SK-N-SH treated with all-trans-retinoic acid at 6 μM for 48 hours (cell line): ENCODE measurements at regions not wholly inside any gene's neighbourhood (a gene's known extent, or its start where the extent isn't known, plus 50 kb on each side); places are given as distances from the start of the nearest gene placed in this dataset.

Experiments used
- ESRRG ChIP-seq: fragments of 250-450 bp; sonication (Bioruptor Pico); IDR thresholded peaks from 2 replicates; pipeline ENCODE4 v1.6.1; 2021; ENCODE audit warnings: mild to moderate bottlenecking
- OSR1 ChIP-seq: fragments of 250-450 bp; sonication (Bioruptor Pico); IDR thresholded peaks from 2 replicates; pipeline ENCODE4 v1.8.0; 2022; ENCODE audit warnings: moderate library complexity, mild to moderate bottlenecking, inconsistent platforms
- PPARA ChIP-seq: fragments of 250-450 bp; sonication (Bioruptor Pico); IDR thresholded peaks from 2 replicates; pipeline ENCODE4 v1.5.0; 2020; ENCODE audit warnings: mild to moderate bottlenecking, borderline replicate concordance
- RARB ChIP-seq: fragments of 250-450 bp; sonication (Bioruptor Pico); IDR thresholded peaks from 2 replicates; pipeline ENCODE4 v1.8.0; 2021; ENCODE audit warnings: mild to moderate bottlenecking, moderate library complexity
- SNAI2 ChIP-seq: fragments of 250-450 bp; sonication (Bioruptor Pico); IDR thresholded peaks from 2 replicates; pipeline ENCODE4 v1.5.0; 2020; ENCODE audit warnings: mild to moderate bottlenecking, moderate library complexity
- TOX ChIP-seq: fragments of 250-450 bp; sonication (Bioruptor Pico); IDR thresholded peaks from 2 replicates; pipeline ENCODE4 v1.8.0; 2021; ENCODE audit warnings: mild to moderate bottlenecking, moderate library complexity, borderline replicate concordance
- TF ChIP-seq, protein P1 (sequence below): fragments of 250-450 bp; sonication (Bioruptor Pico); IDR thresholded peaks from 2 replicates; pipeline ENCODE4 v1.8.0; 2020; ENCODE audit warnings: mild to moderate bottlenecking, moderate library complexity, borderline replicate concordance
- TF ChIP-seq, protein P2 (sequence below): fragments of 250-450 bp; sonication (Bioruptor Pico); IDR thresholded peaks from 2 replicates; pipeline ENCODE4 v1.5.1; 2021; ENCODE audit warnings: mild to moderate bottlenecking, moderate library complexity

- TF ChIP-seq RARB (CRISPR knock-in tag) (no peak), TOX (CRISPR knock-in tag) (no peak), OSR1 (no peak), ESRRG (CRISPR knock-in tag) (no peak), SNAI2 (no peak), PPARA (CRISPR knock-in tag) (no peak)
- TF ChIP-seq, protein P1, sequence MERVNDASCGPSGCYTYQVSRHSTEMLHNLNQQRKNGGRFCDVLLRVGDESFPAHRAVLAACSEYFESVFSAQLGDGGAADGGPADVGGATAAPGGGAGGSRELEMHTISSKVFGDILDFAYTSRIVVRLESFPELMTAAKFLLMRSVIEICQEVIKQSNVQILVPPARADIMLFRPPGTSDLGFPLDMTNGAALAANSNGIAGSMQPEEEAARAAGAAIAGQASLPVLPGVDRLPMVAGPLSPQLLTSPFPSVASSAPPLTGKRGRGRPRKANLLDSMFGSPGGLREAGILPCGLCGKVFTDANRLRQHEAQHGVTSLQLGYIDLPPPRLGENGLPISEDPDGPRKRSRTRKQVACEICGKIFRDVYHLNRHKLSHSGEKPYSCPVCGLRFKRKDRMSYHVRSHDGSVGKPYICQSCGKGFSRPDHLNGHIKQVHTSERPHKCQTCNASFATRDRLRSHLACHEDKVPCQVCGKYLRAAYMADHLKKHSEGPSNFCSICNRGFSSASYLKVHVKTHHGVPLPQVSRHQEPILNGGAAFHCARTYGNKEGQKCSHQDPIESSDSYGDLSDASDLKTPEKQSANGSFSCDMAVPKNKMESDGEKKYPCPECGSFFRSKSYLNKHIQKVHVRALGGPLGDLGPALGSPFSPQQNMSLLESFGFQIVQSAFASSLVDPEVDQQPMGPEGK = no peak
- TF ChIP-seq, protein P2, sequence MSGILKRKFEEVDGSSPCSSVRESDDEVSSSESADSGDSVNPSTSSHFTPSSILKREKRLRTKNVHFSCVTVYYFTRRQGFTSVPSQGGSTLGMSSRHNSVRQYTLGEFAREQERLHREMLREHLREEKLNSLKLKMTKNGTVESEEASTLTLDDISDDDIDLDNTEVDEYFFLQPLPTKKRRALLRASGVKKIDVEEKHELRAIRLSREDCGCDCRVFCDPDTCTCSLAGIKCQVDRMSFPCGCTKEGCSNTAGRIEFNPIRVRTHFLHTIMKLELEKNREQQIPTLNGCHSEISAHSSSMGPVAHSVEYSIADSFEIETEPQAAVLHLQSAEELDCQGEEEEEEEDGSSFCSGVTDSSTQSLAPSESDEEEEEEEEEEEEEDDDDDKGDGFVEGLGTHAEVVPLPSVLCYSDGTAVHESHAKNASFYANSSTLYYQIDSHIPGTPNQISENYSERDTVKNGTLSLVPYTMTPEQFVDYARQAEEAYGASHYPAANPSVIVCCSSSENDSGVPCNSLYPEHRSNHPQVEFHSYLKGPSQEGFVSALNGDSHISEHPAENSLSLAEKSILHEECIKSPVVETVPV = no peak
Measured at GRCh38 chr10:131781076-131781475, 119.7 kb upstream of the PPP2R2D start.
